ENCODE measurements at regions not wholly inside any gene's neighbourhood (a gene's known extent, or its start where the extent isn't known, plus 50 kb on each side); places are given as distances from the start of the nearest gene placed in this dataset.

DNA sequence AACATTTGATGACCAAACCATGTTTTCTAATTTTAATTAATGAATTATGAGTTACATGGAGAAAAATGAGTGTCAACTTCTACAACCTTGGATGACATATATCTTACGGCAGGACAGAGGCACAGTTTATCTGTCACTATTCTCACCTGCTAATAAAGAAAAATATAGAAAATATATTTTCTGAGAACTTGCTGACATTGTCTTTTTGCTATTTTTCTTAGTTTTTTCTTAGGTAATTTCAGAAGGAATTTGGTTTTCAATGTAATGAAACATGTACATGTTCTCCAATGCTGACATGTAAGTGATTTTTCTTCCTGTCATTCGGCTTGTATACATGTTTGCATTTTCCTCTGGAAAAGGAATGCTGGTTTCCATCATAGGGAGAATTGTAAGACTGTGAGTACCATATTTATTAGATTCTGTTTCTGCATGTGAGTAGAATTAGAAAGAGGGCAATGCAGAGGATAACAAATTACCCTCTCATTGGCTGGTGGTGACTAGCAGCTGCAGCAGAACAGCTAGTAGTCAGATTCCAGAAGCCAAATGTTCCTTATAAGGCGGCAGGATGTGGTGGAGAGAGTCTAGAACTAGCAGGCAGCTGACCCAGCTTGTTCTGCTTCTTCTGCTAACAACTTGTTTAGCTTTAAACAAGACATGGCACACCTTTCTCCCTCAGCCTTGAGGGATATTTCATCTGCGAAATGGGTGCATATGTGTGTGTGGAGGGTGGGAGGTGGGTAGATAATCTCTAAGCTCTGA lies 132.8 kb upstream of the SPACA1 start:
- ChIA-PET POLR2A (no interaction called here), CTCF (interaction anchor here (0.7 to 1.8 kb wide), 3 partner anchors 14 to 83 kb away, joined by 3 to 8 read pairs (median 3); no protein-coding TSS in a partner anchor)
- Mint-ChIP-seq H3K27me3 (peaks cover 6% of the 10 kb centered on the region), H3K4me3 (no peak overlapping the region), H3K27ac (no peak overlapping the region), H3K4me1 (ENCODE audit: low read depth) (peaks cover 17% of the 10 kb centered on the region), H3K36me3 (ENCODE audit: low read depth) (no peaks in the 10 kb centered on the region), H3K9me3 (peaks cover 3% of the 10 kb centered on the region)
- ATAC-seq = peak; percentile 77
- intact Hi-C loops (cut with micrococcal nuclease) = no loop called here
- peak; percentile 34 for DNase-seq
- TF ChIP-seq, protein P1, sequence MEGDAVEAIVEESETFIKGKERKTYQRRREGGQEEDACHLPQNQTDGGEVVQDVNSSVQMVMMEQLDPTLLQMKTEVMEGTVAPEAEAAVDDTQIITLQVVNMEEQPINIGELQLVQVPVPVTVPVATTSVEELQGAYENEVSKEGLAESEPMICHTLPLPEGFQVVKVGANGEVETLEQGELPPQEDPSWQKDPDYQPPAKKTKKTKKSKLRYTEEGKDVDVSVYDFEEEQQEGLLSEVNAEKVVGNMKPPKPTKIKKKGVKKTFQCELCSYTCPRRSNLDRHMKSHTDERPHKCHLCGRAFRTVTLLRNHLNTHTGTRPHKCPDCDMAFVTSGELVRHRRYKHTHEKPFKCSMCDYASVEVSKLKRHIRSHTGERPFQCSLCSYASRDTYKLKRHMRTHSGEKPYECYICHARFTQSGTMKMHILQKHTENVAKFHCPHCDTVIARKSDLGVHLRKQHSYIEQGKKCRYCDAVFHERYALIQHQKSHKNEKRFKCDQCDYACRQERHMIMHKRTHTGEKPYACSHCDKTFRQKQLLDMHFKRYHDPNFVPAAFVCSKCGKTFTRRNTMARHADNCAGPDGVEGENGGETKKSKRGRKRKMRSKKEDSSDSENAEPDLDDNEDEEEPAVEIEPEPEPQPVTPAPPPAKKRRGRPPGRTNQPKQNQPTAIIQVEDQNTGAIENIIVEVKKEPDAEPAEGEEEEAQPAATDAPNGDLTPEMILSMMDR (IDR thresholded peaks at IDR 0.05) = no peak

DNA sequence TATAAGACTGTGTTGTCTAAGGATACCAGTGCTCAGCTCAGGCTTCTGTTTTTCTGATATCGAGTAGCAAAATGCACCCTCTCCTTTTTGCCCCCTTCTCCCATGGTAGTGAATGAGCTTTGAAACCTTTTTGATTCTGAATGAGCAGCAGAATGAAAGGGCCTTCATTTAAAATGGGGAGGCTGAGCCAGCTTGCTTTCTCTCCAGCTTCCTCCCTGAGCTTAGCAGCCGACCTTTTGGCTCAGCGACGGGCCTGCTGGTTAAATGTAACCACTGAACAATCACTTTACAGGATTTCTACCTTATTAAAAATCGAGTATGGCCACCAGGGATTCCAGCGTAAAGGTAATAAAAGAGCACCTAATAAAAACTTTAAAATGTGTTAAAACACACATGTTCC lies 133.7 kb upstream of the SPACA1 start:
- ChIA-PET CTCF (interaction anchor here (1.0 to 1.8 kb wide), 2 partner anchors 9 to 15 kb away, joined by 3 to 8 read pairs; no protein-coding TSS in a partner anchor), POLR2A (no interaction called here)
- H3K9me3 Mint-ChIP-seq = peaks cover 5% of the 10 kb centered on the region
- H3K27me3 Mint-ChIP-seq = peaks cover 6% of the 10 kb centered on the region
- peaks cover 24% of the 10 kb centered on the region for H3K4me1 Mint-ChIP-seq (ENCODE audit: low read depth)
- no peak overlapping the region for H3K4me3 Mint-ChIP-seq
- intact Hi-C loops (cut with micrococcal nuclease) = no loop called here
- H3K27ac Mint-ChIP-seq = no peak overlapping the region
- DNase-seq (no peak), ATAC-seq (no peak)
- H3K36me3 Mint-ChIP-seq (ENCODE audit: low read depth) = no peaks in the 10 kb centered on the region
- TF ChIP-seq, protein P1 (IDR thresholded peaks at IDR 0.05) = no peak

DNA sequence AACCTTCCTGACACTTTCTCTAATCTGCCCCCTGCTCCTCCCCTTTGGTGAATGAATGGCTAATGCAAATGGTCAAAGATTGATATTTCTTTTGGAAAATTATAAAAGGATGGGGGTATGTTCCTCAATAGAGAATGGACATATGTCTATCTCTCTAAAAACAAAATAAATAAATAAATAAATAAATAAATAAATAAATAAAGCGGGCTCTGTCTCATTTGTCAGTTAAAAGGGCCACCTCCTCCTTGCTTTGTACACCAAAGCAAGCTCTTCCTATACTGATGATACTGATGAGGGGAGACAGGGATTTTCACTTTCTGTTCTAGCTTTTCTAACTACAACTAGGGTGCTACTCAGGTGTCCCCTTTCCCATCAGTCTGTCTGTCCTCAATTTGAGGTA lies 135.5 kb upstream of the SPACA1 start:
- H3K27ac Mint-ChIP-seq = no peak overlapping the region
- DNase-seq (no peak), ATAC-seq (no peak)
- peaks cover 5% of the 10 kb centered on the region for H3K9me3 Mint-ChIP-seq
- CTCF ChIA-PET = no interaction called here
- POLR2A ChIA-PET = no interaction called here
- H3K4me3 Mint-ChIP-seq = no peak overlapping the region
- H3K27me3 Mint-ChIP-seq = peaks cover 6% of the 10 kb centered on the region
- peaks cover 43% of the 10 kb centered on the region for H3K4me1 Mint-ChIP-seq (ENCODE audit: low read depth)
- TF ChIP-seq, protein P1 (IDR thresholded peaks at IDR 0.05) = no peak
- H3K36me3 Mint-ChIP-seq (ENCODE audit: low read depth) = no peaks in the 10 kb centered on the region
- intact Hi-C loops (cut with micrococcal nuclease) = no loop called here

DNA sequence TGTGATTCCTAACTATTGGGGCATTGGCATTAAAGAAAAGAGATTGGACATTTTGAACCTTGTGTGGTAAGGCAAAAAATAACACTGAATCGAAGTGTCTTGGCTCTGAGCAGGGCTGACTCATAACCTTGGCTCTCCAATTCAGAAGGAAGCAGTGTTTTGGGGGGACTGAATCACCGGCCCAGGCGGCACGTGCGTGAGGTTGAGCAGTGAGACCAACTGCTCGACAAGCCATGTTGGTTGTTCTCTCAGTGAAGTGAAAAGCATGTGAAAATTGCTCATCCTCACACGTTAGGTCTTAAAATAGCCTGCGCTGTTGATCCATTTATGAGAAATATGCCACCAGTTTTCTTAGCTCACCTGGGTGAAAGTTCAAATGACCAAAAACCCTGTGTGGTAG lies 137.8 kb upstream of the SPACA1 start:
- ATAC-seq = peak; percentile 66
- peak; percentile 73 for DNase-seq
- H3K4me3 Mint-ChIP-seq = no peak overlapping the region
- no peaks in the 10 kb centered on the region for H3K36me3 Mint-ChIP-seq (ENCODE audit: low read depth)
- intact Hi-C loops (cut with micrococcal nuclease) = no loop called here
- TF ChIP-seq, protein P1 (IDR thresholded peaks at IDR 0.05) = no peak
- H3K4me1 Mint-ChIP-seq (ENCODE audit: low read depth) = peaks cover 47% of the 10 kb centered on the region
- ChIA-PET POLR2A (interaction anchor here (0.7 kb wide), 1 partner anchor 1053 kb away, joined by 3 read pairs; the partner anchor contains the start of gene RNGTT), CTCF (no interaction called here)
- peaks cover 12% of the 10 kb centered on the region for H3K27me3 Mint-ChIP-seq
- peaks cover 5% of the 10 kb centered on the region for H3K9me3 Mint-ChIP-seq
- no peak overlapping the region for H3K27ac Mint-ChIP-seq
